H9 (cell line): ENCODE measurements at regions not wholly inside any gene's neighbourhood (a gene's known extent, or its start where the extent isn't known, plus 50 kb on each side); places are given as distances from the start of the nearest gene placed in this dataset.

ENCODE experiments used
- DNase-seq: peaks from one replicate; pipeline ENCODE4 v3.0.0-alpha.2; 2017
- H2AFZ ChIP-seq: one replicate; pipeline ENCODE4 v1.6.1; 2013; ENCODE audit warnings: mild to moderate bottlenecking, low read length, control low read depth, moderate library complexity
- H2AK5ac ChIP-seq: 2 replicates; pipeline ENCODE4 v1.6.1; 2013; ENCODE audit warnings: low read length, control low read depth, mixed read lengths; ENCODE audit not compliant: insufficient read length
- H2BK120ac ChIP-seq: one replicate; pipeline ENCODE4 v1.6.1; 2013; ENCODE audit warnings: low read depth, mild to moderate bottlenecking, low read length, control low read depth, inconsistent platforms; ENCODE audit not compliant: poor library complexity, severe bottlenecking
- H2BK12ac ChIP-seq: 2 replicates; pipeline ENCODE4 v1.6.1; 2013; ENCODE audit warnings: low read length, control low read depth, mixed read lengths, low read depth; ENCODE audit not compliant: insufficient read length
- H2BK15ac ChIP-seq: 2 replicates; pipeline ENCODE4 v1.6.1; 2013; ENCODE audit warnings: low read depth, low read length, control low read depth
- H2BK20ac ChIP-seq: one replicate; pipeline ENCODE4 v1.6.1; 2013; ENCODE audit warnings: low read depth, mild to moderate bottlenecking, low read length, control low read depth, inconsistent platforms; ENCODE audit not compliant: poor library complexity, severe bottlenecking
- H2BK5ac ChIP-seq: 2 replicates; pipeline ENCODE4 v1.6.1; 2013; ENCODE audit warnings: low read length, control low read depth, mixed read lengths; ENCODE audit not compliant: insufficient read length
- H3K14ac ChIP-seq: 2 replicates; pipeline ENCODE4 v1.6.1; 2013; ENCODE audit warnings: low read length, control low read depth; ENCODE audit not compliant: insufficient read depth
- H3K18ac ChIP-seq: 2 replicates; pipeline ENCODE4 v1.6.1; 2013; ENCODE audit warnings: low read depth, mild to moderate bottlenecking, mixed read lengths, low read length, control low read depth; ENCODE audit not compliant: insufficient read length
- H3K23ac ChIP-seq: 2 replicates; pipeline ENCODE4 v1.6.1; 2013; ENCODE audit warnings: low read length, control low read depth, mixed read lengths, low read depth; ENCODE audit not compliant: insufficient read length
- H3K23me2 ChIP-seq: 2 replicates; pipeline ENCODE4 v1.6.1; 2013; ENCODE audit warnings: low read depth, mild to moderate bottlenecking, mixed read lengths, low read length, control low read depth; ENCODE audit not compliant: insufficient read length, poor library complexity, severe bottlenecking
- H3K27ac ChIP-seq: 2 replicates; pipeline ENCODE4 v1.5.1; 2013; ENCODE audit warnings: low read length, control low read depth, mixed read lengths, low read depth; ENCODE audit not compliant: insufficient read length
- H3K27me3 ChIP-seq: 2 replicates; pipeline ENCODE4 v1.6.1; 2013; ENCODE audit warnings: low read length, control low read depth, inconsistent platforms; ENCODE audit not compliant: insufficient read depth
- H3K4ac ChIP-seq: 2 replicates; pipeline ENCODE4 v1.6.1; 2013; ENCODE audit warnings: low read depth, mild to moderate bottlenecking, control low read depth, inconsistent platforms, low read length, moderate library complexity
- H3K4me1 ChIP-seq: 2 replicates; pipeline ENCODE4 v1.6.1; 2013; ENCODE audit warnings: low read length, control low read depth, inconsistent platforms; ENCODE audit not compliant: insufficient read depth
- H3K4me2 ChIP-seq: 2 replicates; pipeline ENCODE4 v1.6.1; 2013; ENCODE audit warnings: low read length, control low read depth, mixed read lengths; ENCODE audit not compliant: insufficient read length, insufficient read depth
- H3K56ac ChIP-seq: 2 replicates; pipeline ENCODE4 v1.6.1; 2013; ENCODE audit warnings: low read depth, mild to moderate bottlenecking, mixed read lengths, low read length, control low read depth; ENCODE audit not compliant: insufficient read length
- H3K79me1 ChIP-seq: 2 replicates; pipeline ENCODE4 v1.6.1; 2013; ENCODE audit warnings: low read depth, mild to moderate bottlenecking, moderate library complexity, low read length, control low read depth, inconsistent platforms; ENCODE audit not compliant: insufficient read depth, poor library complexity, severe bottlenecking
- H3K79me2 ChIP-seq: 2 replicates; pipeline ENCODE4 v1.6.1; 2013; ENCODE audit warnings: low read length, control low read depth, inconsistent platforms; ENCODE audit not compliant: insufficient read depth
- H3K9ac ChIP-seq: 2 replicates; pipeline ENCODE4 v1.6.1; 2013; ENCODE audit warnings: low read length, control low read depth, mixed read lengths; ENCODE audit not compliant: insufficient read length; ENCODE audit errors: extremely low read depth
- H3K9me3 ChIP-seq: one replicate; pipeline ENCODE4 v1.6.1; 2013; ENCODE audit warnings: low read depth, low read length, inconsistent platforms; ENCODE audit not compliant: control insufficient read depth
- H3T11ph ChIP-seq: one replicate; pipeline ENCODE4 v1.6.1; 2013; ENCODE audit warnings: mild to moderate bottlenecking, low read length, control low read depth, inconsistent platforms
- H4K20me1 ChIP-seq: one replicate; pipeline ENCODE4 v1.6.1; 2013; ENCODE audit not compliant: control insufficient read depth, insufficient read length, insufficient read depth
- H4K5ac ChIP-seq: 2 replicates; pipeline ENCODE4 v1.6.1; 2013; ENCODE audit warnings: low read depth, mild to moderate bottlenecking, mixed read lengths, low read length, control low read depth; ENCODE audit not compliant: insufficient read length
- H4K8ac ChIP-seq: replicated peaks from 2 replicates; pipeline ENCODE4 v1.6.1; 2013; ENCODE audit warnings: low read length, control low read depth, mixed read lengths, low read depth; ENCODE audit not compliant: insufficient read length
- H4K91ac ChIP-seq: 2 replicates; pipeline ENCODE4 v1.6.1; 2013; ENCODE audit warnings: low read depth, mild to moderate bottlenecking, moderate library complexity, mixed read lengths, low read length, control low read depth; ENCODE audit not compliant: insufficient read length
- H3K27ac Mint-ChIP-seq, 3 experiments: 2 replicates in 2 of 3; 3 replicates in 1 of 3; pipeline ENCODE4 v1.8.0; 2020 to 2021; ENCODE audit warnings: mixed read lengths in 3 of 3, mild to moderate bottlenecking in 1 of 3, moderate library complexity in 1 of 3
- H3K27me3 Mint-ChIP-seq: 2 replicates; pipeline ENCODE4 v1.8.0; 2021; ENCODE audit warnings: low read depth, mild to moderate bottlenecking, moderate library complexity, mixed read lengths
- H3K36me3 Mint-ChIP-seq, 3 experiments: 2 replicates in 2 of 3; 3 replicates in 1 of 3; pipeline ENCODE4 v1.8.0; 2020 to 2021; ENCODE audit warnings: low read depth in 3 of 3, mixed read lengths in 3 of 3; ENCODE audit not compliant: insufficient read depth in 1 of 3
- H3K4me1 Mint-ChIP-seq, 2 experiments: 2 replicates each; pipeline ENCODE4 v1.8.0; 2020; ENCODE audit warnings: mixed read lengths in 2 of 2
- H3K4me3 Mint-ChIP-seq, 2 experiments: 2 replicates in 1 of 2; 3 replicates in 1 of 2; pipeline ENCODE4 v1.8.0; 2020 to 2021; ENCODE audit warnings: mild to moderate bottlenecking in 2 of 2, mixed read lengths in 2 of 2, moderate library complexity in 1 of 2
- H3K9me3 Mint-ChIP-seq, 2 experiments: 2 replicates in 1 of 2; 3 replicates in 1 of 2; pipeline ENCODE4 v1.8.0; 2020; ENCODE audit warnings: mild to moderate bottlenecking in 2 of 2, mixed read lengths in 2 of 2, moderate library complexity in 1 of 2
- CTCF ChIP-seq: fragments of 200-600 bp; sonication (generic); conservative IDR thresholded peaks from 3 replicates; pipeline ENCODE4 v1.8.0; 2021; ENCODE audit warnings: antibody characterized with exemption, mild to moderate bottlenecking
- WGBS: extraction: QIAGEN DNeasy Blood & Tissue Kit; methylation state at CpG from one replicate; pipeline ENCODE4 v1.1.7; 2013; ENCODE audit warnings: missing lambda C conversion rate, low lambda C conversion rate, mixed read lengths; ENCODE audit not compliant: insufficient read length; ENCODE audit errors: extremely low coverage; 5-methylcytosine and 5-hydroxymethylcytosine counted together

- H3K18ac ChIP-seq, result no peak overlapping the region
Observed at GRCh38 chr12:82620917-82621316, 65.8 kb upstream of the TMTC2 start.

More at GRCh38 chr12:82620917-82621316, 65.8 kb upstream of the TMTC2 start:
- Histone ChIP-seq H3K23ac (no peak overlapping the region), H3K14ac (no peak overlapping the region), H3K23me2 (no peaks in the 10 kb centered on the region), H3K27me3 (no peaks in the 10 kb centered on the region), H4K8ac (no peak overlapping the region), H3K4me2 (no peak overlapping the region), H3T11ph (no peak overlapping the region), H3K27ac (no peak overlapping the region), H3K4ac (no peak overlapping the region), H4K5ac (no peak overlapping the region), H4K91ac (no peak overlapping the region), H3K56ac (no peak overlapping the region), H3K79me1 (no peaks in the 10 kb centered on the region), H3K79me2 (no peaks in the 10 kb centered on the region), H4K20me1 (no peaks in the 10 kb centered on the region), H2BK15ac (no peak overlapping the region), H2BK120ac (no peak overlapping the region), H2AFZ (no peak overlapping the region), H3K4me1 (no peaks in the 10 kb centered on the region), H2BK12ac (no peak overlapping the region), H3K9me3 (no peaks in the 10 kb centered on the region), H2BK20ac (no peak overlapping the region), H2BK5ac (no peak overlapping the region), H3K9ac (no peak overlapping the region), H2AK5ac (no peak overlapping the region)
- peaks cover 0 to 2% of the 10 kb centered on the region in 2 experiments; a peak in 1 of 4 replicates for H3K4me1 Mint-ChIP-seq
- no peaks in the 10 kb centered on the region for H3K27me3 Mint-ChIP-seq
- no peaks in the 10 kb centered on the region; a peak in 1 of 5 replicates for H3K9me3 Mint-ChIP-seq
- H3K27ac Mint-ChIP-seq, result no peak overlapping the region
- TF ChIP-seq CTCF, result no peak
- no peak overlapping the region for H3K4me3 Mint-ChIP-seq
- WGBS, result no CpG with 5 or more reads among the region's 3 CpGs
- H3K36me3 Mint-ChIP-seq, result peaks cover 0 to 2% (median 0%) of the 10 kb centered on the region in 3 experiments; a peak in 1 of 7 replicates
- no peak for DNase-seq
